LNCAP (cell line): ENCODE measurements at regions not wholly inside any gene's neighbourhood (a gene's known extent, or its start where the extent isn't known, plus 50 kb on each side); places are given as distances from the start of the nearest gene placed in this dataset.

ENCODE experiments used
- TF ChIP-seq, protein P1 (sequence below): fragments of 450-650 bp; IDR thresholded peaks from 2 replicates; pipeline ENCODE4 v1.5.1; 2017; ENCODE audit warnings: mild to moderate bottlenecking

DNA sequence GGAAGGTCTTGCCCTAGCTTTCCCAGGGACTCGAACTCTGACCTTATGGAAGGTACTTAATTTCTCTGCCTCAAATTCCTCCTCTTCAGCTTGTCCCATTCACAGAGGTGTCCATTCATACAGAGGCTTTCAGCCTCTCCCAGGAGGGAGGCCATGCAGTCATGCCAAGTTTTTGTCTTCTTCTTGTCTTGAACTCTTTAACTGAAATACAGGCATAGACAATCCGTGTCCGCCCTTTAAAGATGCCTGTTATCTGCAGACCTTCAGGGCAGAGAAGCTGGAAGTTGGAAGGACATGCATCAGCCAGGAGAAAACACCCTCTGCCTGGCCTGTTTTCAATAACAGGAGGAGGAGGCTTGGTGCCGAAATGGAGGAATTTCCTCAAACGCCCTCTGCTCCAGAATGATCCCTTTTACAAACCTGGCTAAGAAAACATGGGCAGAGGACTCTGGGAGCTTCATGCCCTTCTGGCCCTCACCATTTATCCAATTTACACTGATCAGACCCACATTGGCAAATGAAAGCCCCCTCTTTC is 308.3 kb downstream of the MYCN start:
- TF ChIP-seq, protein P1, sequence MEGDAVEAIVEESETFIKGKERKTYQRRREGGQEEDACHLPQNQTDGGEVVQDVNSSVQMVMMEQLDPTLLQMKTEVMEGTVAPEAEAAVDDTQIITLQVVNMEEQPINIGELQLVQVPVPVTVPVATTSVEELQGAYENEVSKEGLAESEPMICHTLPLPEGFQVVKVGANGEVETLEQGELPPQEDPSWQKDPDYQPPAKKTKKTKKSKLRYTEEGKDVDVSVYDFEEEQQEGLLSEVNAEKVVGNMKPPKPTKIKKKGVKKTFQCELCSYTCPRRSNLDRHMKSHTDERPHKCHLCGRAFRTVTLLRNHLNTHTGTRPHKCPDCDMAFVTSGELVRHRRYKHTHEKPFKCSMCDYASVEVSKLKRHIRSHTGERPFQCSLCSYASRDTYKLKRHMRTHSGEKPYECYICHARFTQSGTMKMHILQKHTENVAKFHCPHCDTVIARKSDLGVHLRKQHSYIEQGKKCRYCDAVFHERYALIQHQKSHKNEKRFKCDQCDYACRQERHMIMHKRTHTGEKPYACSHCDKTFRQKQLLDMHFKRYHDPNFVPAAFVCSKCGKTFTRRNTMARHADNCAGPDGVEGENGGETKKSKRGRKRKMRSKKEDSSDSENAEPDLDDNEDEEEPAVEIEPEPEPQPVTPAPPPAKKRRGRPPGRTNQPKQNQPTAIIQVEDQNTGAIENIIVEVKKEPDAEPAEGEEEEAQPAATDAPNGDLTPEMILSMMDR, result no peak

DNA sequence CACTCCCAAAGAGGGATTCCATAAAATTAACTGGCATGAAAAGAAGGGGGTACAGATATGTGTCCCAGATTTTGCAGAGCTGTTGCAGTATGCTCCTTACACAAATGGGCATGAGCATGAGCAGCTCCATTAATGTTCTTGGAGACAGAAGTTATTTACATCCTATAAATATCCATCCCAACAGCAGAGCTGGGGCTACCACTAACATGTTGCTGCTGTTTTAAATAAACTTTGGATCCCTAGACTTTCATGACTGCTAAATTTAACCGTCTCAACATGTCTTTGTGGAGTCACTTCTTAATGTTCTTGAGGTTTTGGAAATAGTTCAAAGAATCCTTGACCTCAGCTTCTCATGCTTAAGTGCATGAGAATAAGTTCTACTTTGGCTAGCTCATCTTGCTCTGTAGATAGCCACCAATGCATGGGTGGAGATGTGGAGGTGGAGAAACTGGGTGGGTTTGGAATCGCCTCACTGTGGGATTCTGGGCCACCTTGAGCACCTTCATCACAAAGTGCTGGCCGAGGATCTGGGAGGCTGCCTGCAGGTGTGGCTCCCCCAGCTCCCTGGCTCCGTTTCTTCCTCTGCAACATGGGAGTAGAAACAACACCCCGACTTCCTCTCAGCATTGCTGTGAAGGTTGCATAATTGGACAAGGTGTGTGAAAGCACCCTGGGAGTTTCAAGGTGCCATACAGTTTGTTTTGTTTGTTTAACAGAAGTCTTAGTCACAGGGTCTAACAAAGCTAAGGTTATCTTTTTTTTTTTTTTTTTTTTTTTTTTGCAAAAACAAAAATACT is 307.2 kb downstream of the MYCN start:
- TF ChIP-seq, protein P1, result no peak

DNA sequence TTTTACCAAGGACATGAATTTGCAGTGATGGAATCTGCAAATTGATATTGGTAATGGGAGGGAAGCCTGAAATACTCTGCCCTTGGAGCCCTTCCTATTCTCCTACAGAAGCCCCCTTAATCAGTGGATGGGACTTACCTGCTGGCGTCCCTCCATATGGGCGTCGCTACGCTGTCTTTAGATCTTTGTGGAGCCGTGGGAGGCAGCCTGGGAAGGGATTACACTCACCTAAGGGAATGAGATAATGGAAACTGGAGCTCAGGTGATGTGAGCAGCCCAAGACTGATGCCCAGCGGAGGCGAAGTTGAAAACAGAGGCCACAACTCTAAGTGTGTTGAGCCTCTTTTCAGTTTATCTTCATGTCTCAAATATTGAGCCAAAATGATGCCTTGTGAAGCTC is 306.6 kb downstream of the MYCN start:
- TF ChIP-seq, protein P1, result no peak

DNA sequence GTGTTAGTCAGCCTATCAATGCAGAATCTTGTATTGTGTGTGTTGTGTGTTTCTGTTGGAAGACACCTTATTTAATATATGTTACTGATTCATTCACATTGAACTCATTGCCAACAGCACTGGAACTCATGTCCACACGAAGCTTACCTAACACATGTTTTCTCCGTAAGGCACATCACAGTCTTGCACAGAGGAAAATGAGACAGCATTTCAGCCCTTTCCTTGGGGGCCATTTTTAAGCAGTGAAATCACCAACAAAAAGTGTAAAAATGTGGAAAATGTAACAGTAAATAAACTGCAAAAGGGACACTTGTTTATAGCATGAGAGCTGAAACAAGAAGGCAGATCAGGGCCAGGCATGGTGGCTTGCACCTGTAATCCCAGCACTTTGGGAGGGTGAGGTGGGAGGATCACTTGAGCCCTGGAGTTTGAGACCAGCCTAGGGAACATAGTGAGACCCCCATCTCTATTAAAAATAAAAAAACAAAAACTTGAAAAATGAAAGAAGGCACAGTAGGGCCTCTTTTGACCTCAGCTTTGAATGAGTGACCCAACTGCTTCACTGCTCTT is 306.0 kb downstream of the MYCN start:
- TF ChIP-seq, protein P1, result no peak

DNA sequence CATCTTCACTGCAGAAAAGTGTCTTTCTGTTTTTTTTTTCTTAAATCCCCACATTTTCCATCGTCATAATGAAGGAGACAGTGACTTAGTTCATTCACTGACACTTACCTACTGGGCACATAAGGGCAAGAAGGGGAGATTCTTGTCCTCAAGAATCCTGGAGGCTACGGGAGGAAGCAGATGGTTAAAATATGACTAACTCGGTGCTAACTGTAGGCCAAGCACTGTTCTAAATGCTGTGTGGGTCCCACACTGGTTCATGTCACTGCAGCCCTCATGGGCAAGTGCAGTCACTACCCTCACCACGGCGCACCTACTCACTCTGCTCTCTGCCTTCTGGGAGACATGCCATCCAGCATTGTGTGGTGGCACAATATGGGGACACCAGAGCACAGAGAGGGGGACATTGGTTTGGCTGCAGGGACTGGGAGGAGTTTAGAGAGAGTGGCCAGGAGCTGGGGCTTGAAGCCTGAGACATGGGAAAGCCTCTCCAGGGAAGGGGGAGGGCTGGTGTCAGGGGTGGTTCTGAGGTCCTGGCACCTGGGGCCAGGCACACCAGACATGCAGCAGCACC is 305.2 kb downstream of the MYCN start:
- TF ChIP-seq, protein P1, result no peak

DNA sequence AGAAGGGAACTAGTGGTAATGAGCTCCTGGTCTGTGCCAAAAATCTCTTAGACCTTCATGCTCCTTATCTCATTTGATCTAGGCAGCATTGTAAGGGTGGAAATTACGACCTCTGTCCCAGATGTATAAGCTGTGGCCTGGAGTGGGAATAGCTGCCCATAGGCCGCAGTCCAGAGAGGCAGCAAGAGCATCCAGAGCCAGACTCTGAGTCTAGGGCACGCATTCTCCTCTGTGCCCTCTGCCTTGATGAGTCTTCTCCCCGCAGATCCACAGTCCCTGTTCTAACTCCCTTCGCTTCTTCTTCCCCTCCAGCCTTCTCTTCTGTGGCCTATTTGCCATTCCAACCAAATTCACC is 304.6 kb downstream of the MYCN start:
- TF ChIP-seq, protein P1, result no peak

DNA sequence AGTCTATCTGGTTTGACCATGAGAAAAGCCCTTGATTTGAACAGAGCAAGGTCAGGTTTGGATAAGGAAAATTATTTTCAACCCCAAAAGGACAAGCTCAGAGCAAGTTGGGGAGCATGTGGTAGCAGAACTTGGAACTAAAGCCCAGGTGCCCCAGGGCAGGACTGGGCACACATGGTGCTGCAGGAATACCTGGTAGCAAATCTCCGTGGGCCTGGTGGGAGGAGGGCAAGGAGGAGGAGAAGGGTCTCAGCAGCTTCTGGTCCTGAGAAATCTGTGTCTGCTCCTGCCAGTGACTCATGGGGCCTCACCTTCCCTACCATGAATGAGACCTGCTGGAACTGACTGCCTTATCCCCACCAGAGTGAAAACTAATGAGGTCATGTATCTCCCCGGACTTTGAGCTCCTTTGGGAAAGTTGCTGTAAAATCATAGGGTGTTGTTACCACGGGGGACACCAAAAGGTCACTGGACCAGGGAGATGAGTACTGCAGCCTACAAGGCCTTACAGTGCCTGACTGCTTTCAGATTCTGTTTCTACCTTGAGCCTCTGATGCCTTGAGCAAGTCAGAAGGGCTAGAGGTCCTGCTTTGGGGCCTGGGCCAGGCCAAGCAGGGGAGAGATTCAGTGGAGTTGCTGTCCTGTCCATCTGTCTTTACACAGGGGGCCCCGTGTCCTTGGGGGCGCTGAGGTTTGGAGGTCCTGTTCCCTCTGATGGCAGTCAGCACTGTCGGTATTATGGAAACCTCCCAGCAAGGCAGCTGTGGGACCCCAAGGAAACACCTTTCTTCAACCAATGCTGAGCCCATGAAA is 304.0 kb downstream of the MYCN start:
- TF ChIP-seq, protein P1, result no peak
